ENCODE measurements at regions not wholly inside any gene's neighbourhood (a gene's known extent, or its start where the extent isn't known, plus 50 kb on each side); places are given as distances from the start of the nearest gene placed in this dataset.

GRCh38 chr9:78856781-78857180, 559.9 kb downstream of the PSAT1 start:
- intact Hi-C loops (cut with micrococcal nuclease; ENCODE audit: unreplicated experiment) = no loop called here
- Histone ChIP-seq H3K36me3 (ENCODE audit: insufficient read depth, low read length, poor library complexity, severe bottlenecking) (no peaks in the 10 kb centered on the region), H3K9me3 (ENCODE audit: low read depth, low read length, poor library complexity, severe bottlenecking) (no peaks in the 10 kb centered on the region), H3K4me3 (ENCODE audit: low read depth, low read length, poor library complexity, severe bottlenecking) (no peak overlapping the region), H3K4me1 (ENCODE audit: insufficient read depth, low read length, poor library complexity, severe bottlenecking) (no peaks in the 10 kb centered on the region), H3K27ac (ENCODE audit: low read depth, low read length, poor library complexity, severe bottlenecking) (no peak overlapping the region), H3K27me3 (replicated peaks; ENCODE audit: insufficient read depth, low read depth, low read length, poor library complexity) (no peaks in the 10 kb centered on the region)
- ChIA-PET CTCF (no interaction called here), POLR2A (ENCODE audit: low non-redundant PET) (no interaction called here)
- TF ChIP-seq EZH2 (IDR thresholded peaks at IDR 0.05; ENCODE audit: borderline replicate concordance, low read depth, low read length, poor library complexity, severe bottlenecking) (no peak), CTCF (conservative IDR thresholded peaks at IDR 0.05; ENCODE audit: low read depth, low read length) (no peak)
- BruUV-seq (replicated peaks) = no TSS peak
- no peak for DNase-seq (ENCODE audit: low spot score)

GRCh38 chr9:78857373-78858225, 560.7 kb downstream of the PSAT1 start:
- no peak for DNase-seq (ENCODE audit: low spot score)
- no peaks in the 10 kb centered on the region for H3K36me3 ChIP-seq (ENCODE audit: insufficient read depth, low read length, poor library complexity, severe bottlenecking)
- H3K4me3 ChIP-seq (ENCODE audit: low read depth, low read length, poor library complexity, severe bottlenecking) = no peak overlapping the region
- H3K4me1 ChIP-seq (ENCODE audit: insufficient read depth, low read length, poor library complexity, severe bottlenecking) = no peaks in the 10 kb centered on the region
- H3K9me3 ChIP-seq (ENCODE audit: low read depth, low read length, poor library complexity, severe bottlenecking) = no peaks in the 10 kb centered on the region
- no peak for TF ChIP-seq CTCF (conservative IDR thresholded peaks at IDR 0.05; ENCODE audit: low read depth, low read length)
- no peak for TF ChIP-seq EZH2 (IDR thresholded peaks at IDR 0.05; ENCODE audit: borderline replicate concordance, low read depth, low read length, poor library complexity, severe bottlenecking)
- POLR2A ChIA-PET (ENCODE audit: low non-redundant PET) = no interaction called here
- no TSS peak for BruUV-seq (replicated peaks)
- no peak overlapping the region for H3K27ac ChIP-seq (ENCODE audit: low read depth, low read length, poor library complexity, severe bottlenecking)
- CTCF ChIA-PET = no interaction called here
- H3K27me3 ChIP-seq (replicated peaks; ENCODE audit: insufficient read depth, low read depth, low read length, poor library complexity) = no peaks in the 10 kb centered on the region
- intact Hi-C loops (cut with micrococcal nuclease; ENCODE audit: unreplicated experiment) = no loop called here

GRCh38 chr9:78858266-78858665, 561.3 kb downstream of the PSAT1 start:
- TF ChIP-seq EZH2 (IDR thresholded peaks at IDR 0.05; ENCODE audit: borderline replicate concordance, low read depth, low read length, poor library complexity, severe bottlenecking) (no peak), CTCF (conservative IDR thresholded peaks at IDR 0.05; ENCODE audit: low read depth, low read length) (no peak)
- BruUV-seq (replicated peaks) = no TSS peak
- Histone ChIP-seq H3K4me3 (ENCODE audit: low read depth, low read length, poor library complexity, severe bottlenecking) (no peak overlapping the region), H3K9me3 (ENCODE audit: low read depth, low read length, poor library complexity, severe bottlenecking) (no peaks in the 10 kb centered on the region), H3K4me1 (ENCODE audit: insufficient read depth, low read length, poor library complexity, severe bottlenecking) (no peaks in the 10 kb centered on the region), H3K27ac (ENCODE audit: low read depth, low read length, poor library complexity, severe bottlenecking) (no peak overlapping the region), H3K27me3 (replicated peaks; ENCODE audit: insufficient read depth, low read depth, low read length, poor library complexity) (no peaks in the 10 kb centered on the region), H3K36me3 (ENCODE audit: insufficient read depth, low read length, poor library complexity, severe bottlenecking) (no peaks in the 10 kb centered on the region)
- intact Hi-C loops (cut with micrococcal nuclease; ENCODE audit: unreplicated experiment) = no loop called here
- DNase-seq (ENCODE audit: low spot score) = no peak
- ChIA-PET CTCF (no interaction called here), POLR2A (ENCODE audit: low non-redundant PET) (no interaction called here)

Measured in A673 (cell line).